NOMO-1 (cell line): ENCODE measurements at regions not wholly inside any gene's neighbourhood (a gene's known extent, or its start where the extent isn't known, plus 50 kb on each side); places are given as distances from the start of the nearest gene placed in this dataset.

Source experiments
- DNase-seq, 2 experiments: peaks; one replicate each; lab custom pipeline; 2025; ENCODE audit not compliant: unreplicated experiment in 2 of 2; lab: John Stamatoyannopoulos, UW

DNA sequence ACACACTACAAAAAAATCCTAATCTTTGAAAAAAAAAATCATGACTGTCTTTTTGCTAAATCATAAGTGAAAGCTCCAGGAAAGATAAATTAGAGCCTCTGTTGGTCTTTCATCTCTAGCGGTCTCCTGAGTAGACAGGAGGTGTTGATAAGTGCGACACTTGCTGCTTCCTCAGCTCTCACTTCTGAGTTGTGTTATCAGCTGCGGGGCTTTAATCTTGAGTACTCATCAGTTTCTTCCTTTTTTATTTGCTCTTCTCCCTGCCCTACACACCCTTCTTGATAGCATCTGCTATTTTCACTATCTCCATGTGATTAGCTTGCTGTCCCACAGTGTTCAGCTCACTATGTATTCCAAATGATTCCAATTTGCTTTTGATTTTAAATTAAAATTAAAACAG lies 1449.2 kb downstream of the C4orf33 start:
- no peak for DNase-seq

DNA sequence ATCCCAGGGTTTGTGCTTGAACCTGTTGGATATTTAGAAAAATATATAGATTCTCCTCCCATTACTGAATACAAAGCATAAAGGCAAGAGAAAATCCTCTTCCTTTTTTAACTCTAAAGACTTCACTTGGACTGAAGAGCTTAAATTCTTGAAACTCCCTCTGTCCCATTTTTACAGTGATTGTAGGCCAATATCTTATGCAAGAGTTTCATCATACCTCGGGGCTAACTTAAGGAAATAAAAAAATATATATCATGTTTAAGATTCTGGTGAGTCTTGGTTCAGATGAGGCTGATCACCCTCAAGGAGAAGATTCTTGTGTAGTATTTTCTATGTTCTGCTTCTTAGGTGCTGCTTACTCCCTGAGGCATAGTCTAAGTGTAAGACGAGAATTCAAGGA lies 1449.6 kb downstream of the C4orf33 start:
- no peak for DNase-seq

DNA sequence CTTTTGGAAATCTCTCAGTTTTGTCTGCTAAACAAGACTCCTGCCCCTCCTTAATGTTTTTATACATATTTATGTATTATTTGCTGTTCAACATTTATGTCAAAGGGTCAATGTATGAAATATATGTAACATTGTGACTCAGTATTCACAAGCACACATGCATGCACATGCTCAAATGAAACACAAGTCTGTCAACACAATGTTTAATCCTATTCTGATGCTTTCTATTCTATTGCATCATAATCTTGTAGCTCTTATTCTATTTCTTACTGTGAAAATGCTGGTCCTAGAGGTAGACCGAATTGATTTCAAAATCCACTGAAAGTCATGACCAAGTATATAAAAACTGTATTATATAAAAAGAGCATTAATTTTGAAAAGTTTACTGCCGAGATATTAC lies 1463.3 kb downstream of the C4orf33 start:
- DNase-seq: no peak

DNA sequence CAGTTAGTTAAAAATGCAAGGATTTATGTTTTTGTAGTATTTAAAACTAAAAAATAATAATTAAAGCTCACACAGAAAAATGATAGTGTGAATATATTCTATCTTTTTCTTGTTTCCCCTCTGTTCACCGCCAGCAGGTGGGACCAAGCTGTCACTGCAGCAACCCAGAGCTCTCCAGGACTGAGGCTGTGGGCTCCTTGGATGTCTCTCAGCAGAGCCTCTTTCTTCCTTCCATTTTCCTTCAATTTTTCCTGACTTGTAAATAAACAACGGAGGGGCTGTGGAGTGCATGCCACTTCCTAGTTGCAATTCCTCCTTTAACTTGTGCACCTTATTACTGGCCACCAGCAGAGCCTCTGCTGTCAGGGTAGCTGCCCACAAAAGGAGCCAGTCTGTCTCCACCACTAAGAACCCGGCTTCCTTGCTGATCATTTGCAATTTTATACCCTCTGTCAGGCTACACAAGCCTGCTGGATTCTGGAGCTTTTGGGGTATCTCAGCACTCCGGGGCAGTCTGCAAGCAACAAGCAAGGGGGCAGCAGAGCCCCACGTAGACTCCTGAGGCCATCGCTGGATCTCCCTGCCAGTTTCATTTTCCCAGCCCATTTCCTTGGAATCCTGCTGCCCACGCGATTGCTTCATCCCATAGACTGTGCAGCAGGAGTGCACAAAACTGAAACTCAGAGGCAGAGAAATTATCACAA lies 1467.4 kb downstream of the C4orf33 start:
- DNase-seq: no peak

DNA sequence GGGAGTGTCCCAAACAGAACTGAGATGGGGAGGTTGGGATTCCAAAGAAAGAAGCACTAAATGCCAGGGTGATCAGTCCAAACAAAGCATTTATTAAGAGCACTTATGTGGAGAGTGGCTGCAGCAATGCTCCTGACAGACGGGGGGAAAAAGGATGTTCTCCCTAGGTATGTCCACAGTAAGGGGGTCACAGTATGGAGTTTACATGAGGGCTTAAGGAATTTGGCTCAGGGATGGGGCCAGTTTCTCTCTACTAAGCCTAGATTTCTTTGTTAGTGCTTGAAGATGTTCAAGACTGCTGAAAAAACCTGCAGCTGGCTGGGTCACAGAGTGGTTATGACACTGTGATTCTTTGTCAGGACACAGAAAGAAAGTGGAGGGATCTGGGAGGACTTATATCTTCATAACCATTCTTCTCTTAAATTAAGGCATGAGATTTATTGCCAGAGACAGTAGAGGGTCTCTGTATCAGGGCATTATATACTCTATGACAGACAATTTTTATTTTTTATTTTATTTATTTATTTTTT lies 1468.0 kb downstream of the C4orf33 start:
- no peak for DNase-seq

DNA sequence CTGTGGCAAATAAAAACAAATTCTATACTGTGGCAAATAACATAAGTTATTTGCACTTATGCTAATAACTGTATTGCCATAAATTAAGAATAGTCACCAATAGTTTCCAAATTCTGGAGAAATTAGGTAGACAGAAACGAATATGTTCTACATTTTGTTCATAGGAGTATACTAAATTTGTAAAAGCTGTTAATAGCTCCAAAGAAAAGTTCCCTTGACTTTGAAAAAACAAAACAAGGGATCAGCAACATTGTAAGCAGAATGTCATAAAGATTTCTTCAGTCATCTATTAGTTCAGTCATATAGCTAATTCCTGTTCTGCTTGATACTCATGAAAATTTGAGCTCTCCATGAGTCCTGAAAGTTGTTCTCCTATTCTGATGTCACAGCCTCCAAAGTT lies 1472.8 kb downstream of the C4orf33 start:
- no peak for DNase-seq

DNA sequence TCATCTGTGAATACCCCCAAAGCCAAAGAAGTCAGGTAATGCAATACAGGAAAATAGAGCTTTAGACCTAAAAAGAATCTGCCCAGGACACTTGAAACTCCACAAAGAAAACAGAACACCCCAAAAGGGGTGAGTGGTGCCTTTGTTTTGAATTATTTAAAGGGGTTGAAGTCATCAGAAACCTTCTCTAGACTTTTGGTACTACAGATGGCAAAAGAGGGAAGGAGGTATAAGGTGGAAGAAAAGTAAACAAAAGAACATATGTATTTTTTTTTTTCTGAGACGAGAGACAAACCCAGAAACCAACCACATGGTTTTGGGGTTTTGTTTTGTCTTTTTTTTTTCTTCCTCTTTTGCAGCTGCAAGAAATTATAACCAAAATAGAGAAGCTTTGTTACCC lies 1477.8 kb downstream of the C4orf33 start:
- DNase-seq: no peak

DNA sequence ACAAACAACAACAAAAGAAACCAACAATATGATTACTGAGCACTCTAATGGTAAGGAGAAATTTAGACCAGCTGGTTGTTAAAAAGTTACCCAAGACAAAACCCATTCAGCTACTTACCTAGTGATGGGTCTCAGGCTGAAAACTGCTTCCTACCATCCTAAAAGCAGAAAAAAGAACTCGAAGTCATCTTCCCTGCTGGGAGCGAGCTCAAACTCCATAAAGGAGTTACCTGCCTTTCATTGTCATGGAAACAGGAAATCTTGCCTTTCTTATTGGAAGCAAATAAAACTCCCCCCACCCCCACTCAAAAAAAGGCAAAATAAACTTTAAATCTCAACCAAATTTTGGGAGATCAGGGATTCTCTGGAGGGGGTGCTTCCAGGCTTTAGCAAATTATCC lies 1478.3 kb downstream of the C4orf33 start:
- no peak for DNase-seq

DNA sequence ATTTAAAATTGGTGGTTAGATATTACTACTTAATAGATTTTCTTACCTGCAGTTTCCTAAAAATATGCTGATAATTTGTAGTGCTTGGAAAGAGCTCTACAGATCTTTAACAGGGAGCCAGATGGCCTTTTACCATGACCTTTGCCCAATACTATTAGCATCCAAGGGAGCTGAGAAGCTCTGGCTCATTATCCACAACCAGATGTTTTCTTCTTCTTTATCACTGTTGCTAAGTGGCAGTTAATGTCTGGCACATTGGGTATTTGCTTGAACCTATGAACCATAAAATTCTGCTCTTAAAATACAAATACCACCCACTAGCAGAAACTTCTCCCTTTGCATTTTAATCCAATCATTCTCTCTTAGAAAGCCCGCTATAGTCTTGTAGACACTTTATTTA lies 1480.3 kb downstream of the C4orf33 start:
- no peak for DNase-seq

DNA sequence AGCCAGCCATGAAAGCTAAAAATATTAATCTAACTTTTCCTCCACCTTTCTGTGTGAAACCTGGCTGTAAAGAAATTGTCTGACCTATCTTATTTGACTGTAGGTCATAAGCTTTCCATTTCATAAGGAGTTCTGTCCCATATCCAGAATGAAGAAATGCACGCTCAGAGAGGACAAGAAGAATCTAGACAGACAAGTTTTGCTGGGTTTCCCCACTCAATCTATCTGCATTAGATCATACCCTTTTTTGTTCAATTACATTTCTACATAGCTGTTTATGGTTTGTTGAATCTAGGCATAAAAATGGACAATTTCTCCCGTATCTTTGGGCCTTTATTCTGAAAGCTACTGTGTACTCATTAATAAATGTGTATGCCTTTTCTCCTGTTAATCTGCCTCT lies 1495.1 kb downstream of the C4orf33 start:
- DNase-seq: no peak

DNA sequence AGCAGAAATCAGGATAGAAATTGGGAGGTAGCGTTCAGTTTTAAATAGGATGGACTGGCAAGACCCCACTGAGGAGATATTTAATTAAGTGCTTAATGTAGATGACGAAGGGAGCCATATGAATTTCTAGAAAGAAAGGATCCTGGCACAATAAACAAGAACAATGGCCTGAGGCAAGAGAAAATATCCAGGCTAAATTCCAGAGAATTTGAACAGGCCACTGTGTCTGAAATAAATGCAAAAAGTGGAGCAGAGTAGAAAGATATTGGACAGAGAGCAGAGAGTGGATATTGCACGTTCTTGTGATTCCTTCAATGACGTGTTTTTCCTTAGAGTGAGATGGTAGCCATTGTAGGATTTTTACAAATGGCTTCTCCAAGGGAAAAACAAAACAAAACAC lies 1504.8 kb downstream of the C4orf33 start:
- DNase-seq: no peak

DNA sequence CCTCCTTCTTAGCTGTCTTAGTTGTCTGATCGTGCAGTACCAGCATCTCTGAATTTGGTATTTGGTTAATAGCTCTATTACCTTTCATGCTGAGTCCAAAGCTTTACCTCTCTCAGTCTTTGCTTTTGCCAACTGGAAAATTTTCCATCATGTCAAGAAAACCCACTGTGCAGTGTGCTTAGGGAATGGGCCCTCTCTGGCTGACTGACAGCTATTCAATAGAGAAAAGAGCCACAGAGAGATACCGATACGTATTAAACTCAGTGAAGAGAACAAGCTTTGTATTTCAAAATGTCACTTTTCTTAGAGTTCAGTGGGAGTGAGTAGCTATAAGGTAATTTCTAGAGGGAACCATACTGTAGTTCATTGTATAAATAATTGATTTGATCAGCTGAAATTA lies 1507.1 kb downstream of the C4orf33 start:
- no peak for DNase-seq

DNA sequence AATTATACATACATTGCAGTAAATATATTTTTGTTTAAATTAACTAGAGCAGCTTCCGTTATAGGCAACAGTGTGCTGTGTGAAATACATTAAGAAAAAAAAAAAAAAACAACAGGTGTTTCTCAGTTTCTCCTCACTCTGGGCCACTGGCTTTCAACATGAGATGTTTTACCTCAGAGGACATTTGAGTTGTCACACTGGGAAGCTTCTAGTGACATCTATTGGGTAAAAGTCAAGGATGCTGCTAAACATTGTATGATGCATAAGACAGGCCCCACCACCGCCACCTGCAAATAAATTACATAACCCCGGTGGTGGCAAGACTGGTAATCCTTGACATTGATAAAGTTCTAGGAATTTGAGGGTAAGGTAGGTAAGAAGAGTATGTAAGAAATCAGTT lies 1512.2 kb downstream of the C4orf33 start:
- no peak for DNase-seq

DNA sequence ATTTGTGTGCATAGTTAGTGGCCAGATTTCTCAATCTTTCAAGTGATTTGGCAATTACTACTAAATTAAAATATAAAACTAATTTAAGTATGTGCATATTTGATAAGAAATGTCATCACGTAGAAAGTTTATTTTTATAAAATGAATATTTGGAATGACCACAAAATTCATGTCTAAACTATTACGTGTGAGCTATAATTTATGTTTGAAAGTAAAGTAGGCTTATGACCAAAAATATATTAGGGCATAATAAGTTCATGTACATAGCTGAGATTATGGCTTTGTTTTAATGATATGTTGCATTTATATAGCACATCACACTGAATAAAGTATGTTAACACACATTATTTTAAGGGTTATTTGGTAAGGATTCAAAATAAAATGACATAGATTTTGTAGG lies 1532.6 kb downstream of the C4orf33 start:
- no peak for DNase-seq

DNA sequence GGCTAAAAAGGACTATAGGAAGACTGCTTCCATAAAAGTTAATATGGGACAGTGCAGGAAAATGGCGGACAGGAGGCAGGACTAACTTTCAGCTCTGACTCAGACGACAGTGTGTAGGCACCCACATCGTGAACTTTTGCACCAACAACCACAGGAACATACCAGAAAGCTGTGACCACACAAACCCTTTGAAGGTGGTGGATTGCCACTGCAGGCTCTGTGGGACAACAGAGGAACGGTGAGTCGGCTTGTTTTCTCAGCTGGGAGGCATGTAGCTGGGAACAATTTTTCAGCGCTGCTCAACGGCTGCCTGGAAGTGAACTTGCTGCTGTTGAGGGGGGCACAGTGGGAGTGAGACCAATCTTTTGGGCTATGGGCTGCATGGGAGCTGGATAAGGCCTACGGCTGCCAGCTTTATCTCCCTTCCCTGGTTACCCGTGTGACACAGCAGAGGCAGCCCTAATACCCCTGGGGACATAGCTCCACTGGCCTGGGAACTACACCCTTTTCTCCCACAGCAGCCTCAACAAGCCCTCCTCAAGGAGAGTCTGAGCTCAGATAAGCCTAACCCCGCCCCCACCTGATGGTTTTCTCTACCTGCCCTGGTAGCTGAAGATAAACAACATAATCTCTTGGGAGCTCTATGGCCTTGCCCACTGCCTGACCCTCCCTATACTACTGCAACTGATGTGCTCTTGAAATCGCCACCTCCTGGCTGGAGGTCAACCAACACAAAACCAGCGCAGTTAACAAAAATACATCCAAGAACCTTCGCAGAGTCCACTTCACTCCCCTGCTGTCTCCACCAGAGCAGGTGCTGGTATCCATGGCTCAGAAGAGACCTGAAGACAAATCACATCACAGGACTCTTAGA lies 1537.0 kb downstream of the C4orf33 start:
- DNase-seq: no peak

DNA sequence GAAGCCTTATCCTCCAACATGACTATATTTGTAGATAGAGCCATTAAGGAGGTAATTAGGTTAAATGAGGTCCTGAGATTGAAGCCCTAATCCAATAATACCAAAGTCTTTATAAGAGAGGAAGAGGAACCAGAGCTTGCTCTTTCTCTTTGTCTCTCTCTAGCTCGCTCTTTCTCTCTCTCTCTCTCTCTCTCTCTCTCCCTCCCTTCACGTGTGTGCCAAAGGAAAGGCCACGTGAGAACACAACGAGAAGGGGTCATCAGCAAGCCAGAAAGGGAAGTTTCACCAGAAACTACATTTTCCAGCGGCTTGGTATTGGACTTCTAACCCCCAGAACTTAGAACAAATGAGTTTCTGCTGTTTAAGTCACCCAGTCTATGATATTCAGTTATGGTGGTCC lies 1540.5 kb downstream of the C4orf33 start:
- DNase-seq: no peak

DNA sequence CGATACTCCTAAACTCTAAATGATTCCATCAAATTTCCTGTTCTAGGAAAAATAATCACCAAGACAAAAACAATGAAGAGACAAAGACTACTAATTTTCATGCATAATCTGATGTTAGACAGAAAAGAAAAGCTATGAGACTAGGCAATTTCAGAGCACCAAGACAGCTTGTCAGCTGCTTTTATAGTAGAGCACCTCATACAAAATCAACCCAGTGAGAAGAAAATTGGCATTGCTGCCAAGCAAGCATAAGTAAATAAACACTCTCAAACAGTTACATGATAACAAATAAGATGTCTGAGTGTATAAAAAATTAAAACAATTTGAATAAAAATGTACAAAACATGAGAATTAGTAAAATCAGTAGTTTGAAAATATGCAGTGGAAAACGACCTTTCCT lies 1544.6 kb downstream of the C4orf33 start:
- DNase-seq: no peak

DNA sequence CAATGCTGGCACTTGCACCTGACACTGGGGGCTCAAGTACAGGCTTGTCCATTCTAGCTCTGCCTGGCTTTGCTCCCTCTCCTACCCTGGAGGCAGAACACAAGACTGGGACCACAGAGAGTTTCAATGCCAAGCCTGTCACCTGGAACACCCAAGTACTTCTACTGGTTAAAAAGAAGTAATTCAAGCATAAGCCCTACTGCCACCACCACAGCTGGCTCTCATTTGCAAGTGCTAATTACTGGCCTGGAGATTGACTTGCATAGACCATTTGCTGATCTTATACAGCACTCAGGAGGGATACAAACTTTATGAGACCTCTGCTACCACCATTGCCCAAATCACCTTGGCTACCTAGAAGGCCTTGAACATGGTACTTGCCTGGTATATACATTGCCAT lies 1550.9 kb downstream of the C4orf33 start:
- no peak for DNase-seq

DNA sequence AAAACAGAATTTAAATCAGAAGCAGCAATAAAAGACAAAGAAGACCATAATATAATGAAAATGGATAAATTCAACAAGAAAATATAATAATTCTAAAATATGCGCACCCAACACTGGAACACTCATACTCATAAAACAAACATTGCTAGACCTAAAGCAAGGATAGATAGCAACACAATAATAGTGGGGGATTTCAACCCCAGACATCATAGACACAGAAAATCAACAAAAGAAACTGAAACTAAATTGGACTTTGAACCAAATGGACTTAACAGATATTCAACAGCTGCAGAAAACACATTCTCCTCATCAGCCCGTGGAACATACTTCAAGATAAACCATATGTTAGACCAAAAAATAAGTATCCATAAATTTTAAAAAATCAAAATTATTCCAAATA lies 1552.6 kb downstream of the C4orf33 start:
- no peak for DNase-seq

DNA sequence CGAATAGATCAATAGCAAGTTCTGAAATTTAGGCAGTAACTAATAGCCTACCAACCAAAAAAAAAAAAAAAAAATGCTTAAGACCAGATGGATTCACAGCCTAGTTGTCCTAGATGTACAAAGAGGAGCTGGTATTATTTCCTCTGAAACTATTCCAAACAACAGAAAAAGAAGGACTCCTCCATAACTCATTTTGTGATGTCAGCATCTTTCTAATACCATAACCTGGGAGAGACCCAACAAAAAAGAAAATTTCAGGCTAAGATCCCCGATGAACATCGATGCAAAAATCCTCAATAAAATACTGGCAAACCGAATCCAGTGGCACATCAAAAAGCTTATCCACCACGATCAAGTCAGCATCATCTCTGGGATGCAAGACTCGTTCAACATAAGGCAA lies 1557.9 kb downstream of the C4orf33 start:
- no peak for DNase-seq

DNA sequence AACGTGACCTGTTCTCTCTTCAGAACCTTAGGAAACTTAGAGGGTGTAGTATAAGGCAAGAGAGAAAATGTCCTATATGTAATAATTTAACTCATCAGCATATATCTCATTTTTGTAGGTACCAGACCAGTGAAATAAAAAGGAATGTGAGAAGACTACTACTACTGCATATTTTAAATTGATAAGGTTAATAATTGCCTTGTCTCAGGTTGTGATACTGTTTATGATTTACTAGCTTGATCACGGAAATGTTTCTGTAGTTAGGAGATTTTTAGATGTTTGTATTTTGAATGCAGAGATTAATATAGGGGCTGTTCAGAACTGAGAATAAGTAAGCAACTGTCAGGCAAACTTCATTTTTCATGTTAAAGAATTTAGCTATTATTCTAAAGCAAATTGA lies 1563.4 kb downstream of the C4orf33 start:
- DNase-seq: no peak

DNA sequence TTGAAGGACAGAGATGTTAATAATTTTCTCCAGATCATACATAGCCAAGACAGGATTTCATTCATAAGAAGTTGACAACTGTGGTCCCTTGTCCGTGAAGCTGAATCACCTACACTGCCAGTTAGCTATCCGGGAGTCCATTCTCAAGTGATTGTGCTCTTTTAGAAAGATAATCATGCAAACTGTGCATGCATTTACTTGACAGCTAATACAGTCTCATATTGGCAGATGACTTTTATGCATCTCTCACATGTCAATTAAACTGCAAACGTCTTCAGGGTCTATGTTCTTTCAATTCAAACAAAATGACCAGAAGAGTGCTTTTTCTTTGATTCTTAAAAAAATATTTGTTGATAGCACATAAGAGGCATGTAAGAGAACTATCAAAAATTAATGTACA lies 1572.9 kb downstream of the C4orf33 start:
- DNase-seq: no peak
